Activated T-helper 17 cell treated with anti-CD3 and anti-CD28 coated beads, Interleukin-2, amount 50 U/mL, for 72 hours (primary cell): ENCODE measurements at regions not wholly inside any gene's neighbourhood (a gene's known extent, or its start where the extent isn't known, plus 50 kb on each side); places are given as distances from the start of the nearest gene placed in this dataset.
"Not testable (repeated sequence)": the region's sequence is repeated elsewhere in the genome, so short reads cannot be mapped to it uniquely, and the experiment has no call there.

Experiments
- ATAC-seq: fragments of 150-1000 bp; cut with Tn5 transposase; replicated peaks from 2 replicates; pipeline ENCODE4 v1.10.0; 2021; ENCODE audit warnings: mild to moderate bottlenecking, moderate library complexity
- H3K27ac Mint-ChIP-seq: one replicate; pipeline ENCODE4 v1.8.0; 2022; ENCODE audit warnings: mixed read lengths
- H3K27me3 Mint-ChIP-seq: one replicate; pipeline ENCODE4 v1.8.0; 2022; ENCODE audit warnings: mixed read lengths
- H3K36me3 Mint-ChIP-seq: one replicate; pipeline ENCODE4 v1.8.0; 2022; ENCODE audit warnings: low read depth, mild to moderate bottlenecking, mixed read lengths
- H3K4me1 Mint-ChIP-seq: one replicate; pipeline ENCODE4 v1.8.0; 2022; ENCODE audit warnings: mixed read lengths
- H3K4me3 Mint-ChIP-seq: one replicate; pipeline ENCODE4 v1.8.0; 2022; ENCODE audit warnings: mild to moderate bottlenecking, mixed read lengths
- H3K9me3 Mint-ChIP-seq: one replicate; pipeline ENCODE4 v1.8.0; 2022; ENCODE audit warnings: mixed read lengths

DNA sequence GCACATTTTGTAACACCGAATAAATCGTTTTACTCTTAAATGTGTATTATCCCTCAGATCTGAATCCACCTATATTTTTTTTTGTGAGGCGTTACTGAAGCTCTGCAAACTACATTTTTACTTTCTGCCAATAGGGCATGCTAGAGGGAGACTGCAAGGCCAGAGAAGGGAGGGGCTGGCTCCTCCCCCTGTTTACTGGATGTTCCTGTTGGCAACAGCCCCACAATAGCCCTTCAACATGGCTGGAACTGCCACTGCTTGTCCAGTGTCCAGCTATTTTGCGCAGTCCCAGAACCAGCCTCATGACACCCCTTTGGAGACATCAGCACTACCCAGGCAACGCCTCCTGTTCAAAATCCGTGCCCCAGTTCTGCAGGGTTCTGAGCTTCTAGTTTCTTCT is 85.4 kb upstream of the MIER3 start:
- H3K27ac Mint-ChIP-seq: no peak overlapping the region
- H3K9me3 Mint-ChIP-seq: no peaks in the 10 kb centered on the region
- ATAC-seq: no peak
- H3K36me3 Mint-ChIP-seq: no peaks in the 10 kb centered on the region
- H3K27me3 Mint-ChIP-seq: peaks cover 4% of the 10 kb centered on the region
- no peaks in the 10 kb centered on the region for H3K4me1 Mint-ChIP-seq
- no peak overlapping the region for H3K4me3 Mint-ChIP-seq

DNA sequence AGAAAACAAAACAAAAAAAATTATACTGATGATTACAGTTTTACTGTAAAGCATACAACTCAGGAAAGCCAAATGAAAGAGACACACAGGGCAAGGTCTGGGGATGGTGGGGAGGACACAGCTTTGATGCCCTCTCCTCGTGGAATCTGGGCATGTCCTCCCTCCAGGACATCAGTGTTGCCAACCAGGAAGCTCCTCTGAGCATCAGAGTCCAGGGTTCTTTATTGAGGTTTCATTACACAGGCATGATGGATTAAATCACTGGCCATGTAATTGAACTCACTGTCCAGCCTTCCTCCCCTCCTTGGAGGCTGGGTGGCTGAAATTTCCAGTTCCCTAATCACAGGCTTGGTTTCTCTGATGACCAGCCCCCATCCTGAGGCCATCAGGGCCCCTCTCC is 89.6 kb upstream of the MIER3 start:
- Mint-ChIP-seq H3K9me3 (no peaks in the 10 kb centered on the region), H3K36me3 (no peaks in the 10 kb centered on the region), H3K4me1 (no peaks in the 10 kb centered on the region), H3K4me3 (no peak overlapping the region), H3K27me3 (no peaks in the 10 kb centered on the region), H3K27ac (no peak overlapping the region)
- ATAC-seq: no peak

- Mint-ChIP-seq H3K27ac (no peak overlapping the region), H3K4me1 (no peaks in the 10 kb centered on the region), H3K4me3 (no peak overlapping the region), H3K27me3 (no peaks in the 10 kb centered on the region), H3K9me3 (no peaks in the 10 kb centered on the region), H3K36me3 (no peaks in the 10 kb centered on the region)
- no peak for ATAC-seq
Observed at GRCh38 chr5:57042524-57042931, 90.6 kb upstream of the MIER3 start.

DNA sequence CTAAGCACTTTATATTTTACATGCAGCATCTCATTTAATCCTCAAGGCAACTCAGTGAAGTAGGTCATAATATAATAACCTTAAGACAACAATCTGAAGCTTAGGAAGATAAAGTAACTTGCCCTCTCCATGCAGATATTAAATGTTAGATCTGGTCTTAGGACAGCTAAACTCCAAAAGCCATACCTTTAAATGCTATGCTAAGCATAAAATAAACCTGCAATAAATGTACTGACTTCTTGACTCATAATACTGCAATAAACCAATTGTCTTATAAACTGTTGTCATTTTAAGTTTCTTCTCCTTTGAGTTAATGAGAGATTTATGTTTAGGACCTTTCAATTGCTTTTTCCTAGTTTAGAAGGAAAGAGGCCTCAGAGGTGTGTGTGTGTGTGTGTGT is 102.2 kb upstream of the MIER3 start:
- peaks cover 3% of the 10 kb centered on the region for H3K27me3 Mint-ChIP-seq
- no peaks in the 10 kb centered on the region for H3K4me1 Mint-ChIP-seq
- H3K27ac Mint-ChIP-seq: no peak overlapping the region
- no peak for ATAC-seq
- H3K36me3 Mint-ChIP-seq: no peaks in the 10 kb centered on the region
- H3K9me3 Mint-ChIP-seq: no peaks in the 10 kb centered on the region
- H3K4me3 Mint-ChIP-seq: no peak overlapping the region

DNA sequence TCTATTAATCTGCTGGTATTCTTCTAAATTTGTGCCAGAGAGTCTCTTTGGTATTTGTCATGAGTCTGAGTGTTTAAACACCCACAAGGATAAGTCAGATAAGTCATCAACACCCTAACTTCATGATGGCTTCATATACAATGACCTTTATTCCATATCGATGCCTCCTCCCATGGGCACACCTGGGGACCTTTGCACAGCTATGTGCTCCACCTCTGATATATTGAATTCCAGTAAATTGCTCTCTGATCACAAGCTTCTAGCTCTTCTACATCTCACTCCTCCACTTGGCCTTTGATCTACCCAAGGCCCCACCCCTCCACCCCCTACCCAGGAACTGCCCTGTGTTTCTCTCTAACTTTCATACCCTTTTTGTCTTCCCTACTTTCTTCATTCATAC is 102.7 kb upstream of the MIER3 start:
- no peak for ATAC-seq
- H3K36me3 Mint-ChIP-seq: no peaks in the 10 kb centered on the region
- H3K4me3 Mint-ChIP-seq: no peak overlapping the region
- H3K9me3 Mint-ChIP-seq: no peaks in the 10 kb centered on the region
- no peaks in the 10 kb centered on the region for H3K4me1 Mint-ChIP-seq
- no peak overlapping the region for H3K27ac Mint-ChIP-seq
- peaks cover 3% of the 10 kb centered on the region for H3K27me3 Mint-ChIP-seq

GRCh38 chr5:57055731-57056130 is 103.8 kb upstream of the MIER3 start:
- H3K4me3 Mint-ChIP-seq: no peak overlapping the region
- H3K9me3 Mint-ChIP-seq: no peaks in the 10 kb centered on the region
- peaks cover 3% of the 10 kb centered on the region for H3K27me3 Mint-ChIP-seq
- no peak for ATAC-seq
- H3K27ac Mint-ChIP-seq: no peak overlapping the region
- H3K4me1 Mint-ChIP-seq: no peaks in the 10 kb centered on the region
- H3K36me3 Mint-ChIP-seq: no peaks in the 10 kb centered on the region

DNA sequence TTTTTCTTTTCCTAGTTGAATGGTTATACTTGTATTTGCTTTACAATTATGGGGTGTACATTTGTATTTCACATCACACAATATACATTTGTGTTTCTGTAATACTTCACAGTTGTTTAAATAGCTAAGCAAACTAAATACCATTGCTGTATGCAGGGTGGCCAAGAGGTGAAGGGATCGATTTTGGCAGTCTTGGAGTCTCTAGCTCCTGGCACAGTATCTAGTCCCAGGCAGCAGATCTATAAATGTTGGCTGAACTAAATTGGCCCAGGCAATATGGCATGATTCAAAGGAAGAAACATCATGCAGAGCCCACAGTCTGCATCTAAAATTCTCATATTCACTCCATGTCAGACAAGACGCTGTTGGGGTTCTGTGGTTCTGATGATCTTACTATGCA is 110.1 kb upstream of the GPBP1 start:
- Mint-ChIP-seq H3K36me3 (no peaks in the 10 kb centered on the region), H3K27ac (no peak overlapping the region), H3K4me3 (no peak overlapping the region), H3K27me3 (no peaks in the 10 kb centered on the region), H3K9me3 (peaks cover 6% of the 10 kb centered on the region), H3K4me1 (no peaks in the 10 kb centered on the region)
- ATAC-seq: no peak

DNA sequence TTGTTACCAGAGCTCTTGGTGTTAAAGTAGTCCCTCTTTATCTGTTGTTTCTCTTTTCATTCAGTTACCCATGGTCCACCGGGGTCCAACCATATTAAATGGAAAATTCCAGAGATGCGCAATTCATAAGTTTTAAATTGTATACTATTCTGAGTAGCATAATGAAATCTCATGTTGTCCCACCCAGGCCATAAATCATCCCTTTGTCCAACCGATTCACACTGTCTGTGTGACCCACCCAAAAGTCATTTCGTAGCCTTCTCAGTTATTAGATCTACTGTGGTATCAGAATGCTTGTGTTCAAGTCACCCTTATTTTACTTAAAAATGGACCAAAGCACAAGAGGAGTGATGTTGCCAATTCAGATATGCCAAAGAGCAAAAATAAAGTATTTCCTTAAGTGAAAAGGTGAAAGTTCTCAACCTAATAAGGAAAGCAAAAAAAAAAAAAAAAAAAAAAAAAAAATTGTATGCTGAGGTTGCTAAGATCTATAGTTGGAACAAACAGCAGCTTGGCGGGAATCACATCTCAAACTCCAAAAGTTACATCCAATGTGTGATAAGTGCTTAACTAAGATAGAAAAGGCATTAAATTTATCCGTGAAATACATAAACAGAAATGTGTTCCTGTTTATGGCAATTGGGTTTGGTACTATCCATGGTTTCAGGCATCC is 106.8 kb upstream of the GPBP1 start:
- peaks cover 3% of the 10 kb centered on the region for H3K27me3 Mint-ChIP-seq
- H3K9me3 Mint-ChIP-seq: peaks cover 6% of the 10 kb centered on the region
- H3K27ac Mint-ChIP-seq: no peak overlapping the region
- H3K36me3 Mint-ChIP-seq: no peaks in the 10 kb centered on the region
- no peak overlapping the region for H3K4me3 Mint-ChIP-seq
- no peaks in the 10 kb centered on the region for H3K4me1 Mint-ChIP-seq
- no peak for ATAC-seq

DNA sequence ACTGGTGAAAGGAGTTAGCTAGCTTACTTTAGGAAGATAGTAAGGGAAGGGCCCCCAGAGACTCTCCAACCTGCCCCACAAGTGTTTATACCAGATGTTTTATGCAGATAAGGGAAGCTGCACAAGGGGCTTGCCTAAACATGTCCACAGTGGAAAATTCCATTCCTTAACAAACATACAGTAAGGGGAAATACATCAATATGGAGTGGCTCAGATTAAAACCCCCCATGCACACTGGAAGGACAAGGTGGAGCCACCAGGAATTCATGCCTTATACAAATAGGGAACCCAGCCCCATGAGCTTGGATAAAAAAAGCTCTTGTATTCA is 106.3 kb upstream of the GPBP1 start:
- Mint-ChIP-seq H3K27ac (no peak overlapping the region), H3K4me1 (no peaks in the 10 kb centered on the region), H3K27me3 (peaks cover 6% of the 10 kb centered on the region), H3K4me3 (no peak overlapping the region), H3K36me3 (no peaks in the 10 kb centered on the region), H3K9me3 (peaks cover 6% of the 10 kb centered on the region)
- ATAC-seq: no peak

DNA sequence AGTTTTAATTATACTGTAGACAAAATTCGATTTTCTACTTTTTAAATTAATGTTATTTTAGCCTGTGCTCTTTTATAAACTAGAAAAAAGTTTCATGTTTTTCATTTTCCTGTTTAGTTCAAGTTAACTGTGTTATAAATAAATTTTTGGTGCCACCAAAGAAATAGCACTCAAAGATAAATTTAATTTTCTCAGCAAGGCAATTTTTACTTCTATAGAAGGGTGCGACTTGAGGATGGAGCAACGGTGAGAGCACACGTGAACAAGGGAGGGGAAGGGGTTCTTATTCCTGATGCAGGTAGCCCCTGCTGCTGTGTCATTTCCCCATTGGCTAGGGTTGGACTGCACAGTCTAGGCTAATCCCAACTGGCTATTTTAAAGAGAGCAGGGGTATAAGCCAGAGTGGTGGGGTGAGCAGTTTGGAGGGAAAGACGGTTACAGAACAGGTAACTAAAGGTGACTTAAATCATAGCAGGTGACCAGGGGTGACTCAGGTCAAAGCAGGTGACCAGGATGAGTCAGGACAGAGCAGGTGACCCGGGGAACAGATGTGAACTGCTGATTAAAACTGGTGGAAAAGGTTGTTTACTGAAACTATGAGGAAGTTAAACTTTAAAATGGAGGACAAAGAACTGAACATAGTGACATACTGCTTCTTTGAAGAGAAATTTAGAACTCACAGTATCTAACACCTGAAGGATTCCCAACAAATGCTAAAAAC is 104.6 kb upstream of the GPBP1 start:
- H3K27me3 Mint-ChIP-seq: peaks cover 6% of the 10 kb centered on the region

GRCh38 chr5:57072218-57072892 is 101.5 kb upstream of the GPBP1 start:
- Mint-ChIP-seq H3K4me3 (no peak overlapping the region), H3K27me3 (peaks cover 6% of the 10 kb centered on the region), H3K9me3 (peaks cover 4% of the 10 kb centered on the region), H3K4me1 (no peaks in the 10 kb centered on the region), H3K36me3 (no peaks in the 10 kb centered on the region), H3K27ac (no peak overlapping the region)
- ATAC-seq: no peak

More for the DNA sequence above, 104.6 kb upstream of the GPBP1 start:
- Mint-ChIP-seq H3K9me3 (peaks cover 6% of the 10 kb centered on the region), H3K4me1 (no peaks in the 10 kb centered on the region), H3K4me3 (no peak overlapping the region), H3K36me3 (no peaks in the 10 kb centered on the region), H3K27ac (no peak overlapping the region)
- ATAC-seq: no peak

- no peak for ATAC-seq
- no peak overlapping the region for H3K4me3 Mint-ChIP-seq
- H3K27me3 Mint-ChIP-seq: peaks cover 8% of the 10 kb centered on the region
- H3K36me3 Mint-ChIP-seq: no peaks in the 10 kb centered on the region
- H3K9me3 Mint-ChIP-seq: no peaks in the 10 kb centered on the region
- no peaks in the 10 kb centered on the region for H3K4me1 Mint-ChIP-seq
- no peak overlapping the region for H3K27ac Mint-ChIP-seq
Observed at GRCh38 chr5:57082441-57083067, 91.3 kb upstream of the GPBP1 start.

DNA sequence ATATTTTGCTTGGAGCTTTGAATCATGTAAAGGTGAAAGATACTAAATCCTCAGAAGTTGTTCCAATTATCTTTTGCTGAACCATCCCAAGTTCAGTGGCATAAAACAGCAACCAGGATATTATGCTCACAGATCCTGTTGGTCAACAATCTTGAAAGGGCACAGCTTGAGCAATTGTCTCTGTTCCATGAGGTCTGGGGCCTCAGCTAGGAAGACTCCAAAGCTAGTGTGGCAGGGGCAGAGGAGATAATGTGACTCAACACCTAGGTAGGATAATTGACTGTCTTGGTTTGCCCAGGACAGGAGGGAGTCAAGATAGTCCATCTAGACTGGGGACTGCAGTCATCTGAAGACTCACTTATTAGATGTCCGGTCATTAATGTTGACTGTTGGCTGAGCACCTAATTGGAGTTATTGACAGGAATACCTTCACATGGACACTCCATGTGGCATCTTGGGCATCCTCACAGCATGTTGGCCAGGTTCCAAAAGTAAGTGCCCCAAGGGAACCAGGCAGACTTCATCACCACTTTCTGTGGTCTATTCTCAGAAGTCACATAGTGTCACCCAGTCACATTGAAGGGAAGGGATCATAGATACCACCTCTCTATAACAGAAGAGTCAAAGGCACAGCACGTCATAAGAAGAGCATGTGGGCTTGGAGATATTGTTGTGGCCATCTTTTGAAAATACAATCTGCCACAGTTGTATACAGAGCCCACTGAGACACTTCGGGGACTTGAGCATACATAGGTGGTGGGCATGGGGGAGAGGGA is 88.4 kb upstream of the GPBP1 start:
- Mint-ChIP-seq H3K4me1 (no peaks in the 10 kb centered on the region), H3K9me3 (no peaks in the 10 kb centered on the region), H3K36me3 (no peaks in the 10 kb centered on the region), H3K27ac (no peak overlapping the region), H3K4me3 (no peak overlapping the region), H3K27me3 (peaks cover 8% of the 10 kb centered on the region)
- peak; percentile 51 for ATAC-seq

DNA sequence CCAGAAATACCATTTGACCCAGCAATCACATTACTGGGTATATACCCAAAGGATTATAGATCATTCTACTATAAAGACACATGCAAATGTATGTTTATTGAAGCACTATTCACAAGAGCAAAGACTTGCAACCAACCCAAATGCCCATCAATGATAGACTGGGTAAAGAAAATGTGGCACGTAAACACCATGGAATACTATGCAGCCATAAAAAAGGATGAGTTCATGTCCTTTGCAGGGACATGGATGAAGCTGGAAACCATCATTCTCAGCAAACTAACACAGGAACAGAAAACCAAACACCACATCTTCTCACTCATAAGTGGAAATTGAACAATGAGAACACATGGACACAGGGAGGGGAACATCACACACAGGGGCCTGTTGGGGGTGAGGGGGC is 85.9 kb upstream of the GPBP1 start:
- not testable (repeated sequence) for H3K9me3 Mint-ChIP-seq, H3K36me3 Mint-ChIP-seq, H3K4me3 Mint-ChIP-seq, H3K27ac Mint-ChIP-seq, H3K4me1 Mint-ChIP-seq, ATAC-seq, H3K27me3 Mint-ChIP-seq
